ENCODE measurements at regions not wholly inside any gene's neighbourhood (a gene's known extent, or its start where the extent isn't known, plus 50 kb on each side); places are given as distances from the start of the nearest gene placed in this dataset.

DNA sequence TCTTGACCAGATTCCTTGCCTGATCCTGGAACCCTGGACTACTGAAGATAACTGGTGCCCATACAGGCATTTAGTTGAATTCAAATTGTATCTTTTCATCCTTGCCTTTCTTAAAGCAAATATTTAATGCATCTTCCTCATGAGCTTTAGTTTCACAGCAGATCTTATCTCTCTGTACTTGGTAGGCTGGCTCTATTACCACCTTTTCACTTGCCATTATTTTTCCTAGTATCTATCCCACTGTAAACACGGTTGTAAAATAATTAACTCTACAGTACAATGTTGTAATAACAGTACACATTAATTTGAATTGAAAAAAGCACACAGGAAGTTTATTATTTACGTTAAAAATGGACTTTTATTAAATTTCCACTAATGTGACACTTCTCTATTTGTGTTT is 1286.9 kb downstream of the GRIK2 start:
- Histone ChIP-seq H3F3A (ENCODE audit: insufficient read depth) (no peaks in the 10 kb centered on the region), H3K27ac (ENCODE audit: low read depth, low read length) (no peak overlapping the region), H3K36me3 (ENCODE audit: low read length) (no peaks in the 10 kb centered on the region), H3K4me3 (ENCODE audit: insufficient read depth, low read length, poor library complexity, severe bottlenecking) (no peak overlapping the region), H3K9me2 (replicated peaks; ENCODE audit: insufficient read depth, low read length) (no peaks in the 10 kb centered on the region), H3K79me2 (ENCODE audit: insufficient read depth, low read length) (no peaks in the 10 kb centered on the region), H3K4me2 (ENCODE audit: low read depth, low read length, poor library complexity, severe bottlenecking) (no peak overlapping the region), H3K9ac (ENCODE audit: low read length) (no peak overlapping the region), H4K20me1 (ENCODE audit: low read depth, low read length) (no peaks in the 10 kb centered on the region), H3K27me3 (ENCODE audit: low read length) (no peaks in the 10 kb centered on the region), H3K9me3 (ENCODE audit: insufficient read depth, low read length) (no peaks in the 10 kb centered on the region), H2AFZ (ENCODE audit: low read depth, low read length, severe bottlenecking) (no peak overlapping the region)
- TF ChIP-seq EZH2phosphoT487 (conservative IDR thresholded peaks at IDR 0.05; ENCODE audit: low read length) (no peak), CTCF (IDR thresholded peaks at IDR 0.05; ENCODE audit: insufficient read depth, low read length, poor library complexity, severe bottlenecking) (no peak)

DNA sequence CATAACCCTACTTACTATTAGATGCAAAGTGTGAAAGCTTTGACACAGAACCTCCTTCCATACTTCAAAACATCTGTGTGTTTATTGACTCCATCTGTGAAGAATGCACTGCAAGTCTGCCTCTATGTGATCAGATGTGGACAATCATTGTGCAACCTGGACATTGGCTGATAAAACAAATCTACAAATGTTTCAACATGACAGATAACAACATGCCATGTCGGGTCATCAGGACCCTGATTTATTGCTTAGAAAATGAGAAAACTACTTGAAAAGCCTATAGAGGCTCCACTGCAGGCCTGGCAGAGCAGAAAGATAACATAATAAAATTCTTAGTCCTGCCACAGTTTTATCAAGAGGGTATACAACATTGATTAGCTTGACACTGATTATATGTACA is 1286.4 kb downstream of the GRIK2 start:
- Histone ChIP-seq H2AFZ (ENCODE audit: low read depth, low read length, severe bottlenecking) (no peak overlapping the region), H3K4me2 (ENCODE audit: low read depth, low read length, poor library complexity, severe bottlenecking) (no peak overlapping the region), H3K9me2 (replicated peaks; ENCODE audit: insufficient read depth, low read length) (no peaks in the 10 kb centered on the region), H3K79me2 (ENCODE audit: insufficient read depth, low read length) (no peaks in the 10 kb centered on the region), H3K9me3 (ENCODE audit: insufficient read depth, low read length) (no peaks in the 10 kb centered on the region), H3K36me3 (ENCODE audit: low read length) (no peaks in the 10 kb centered on the region), H3K27ac (ENCODE audit: low read depth, low read length) (no peak overlapping the region), H4K20me1 (ENCODE audit: low read depth, low read length) (no peaks in the 10 kb centered on the region), H3K9ac (ENCODE audit: low read length) (no peak overlapping the region), H3F3A (ENCODE audit: insufficient read depth) (no peaks in the 10 kb centered on the region), H3K4me3 (ENCODE audit: insufficient read depth, low read length, poor library complexity, severe bottlenecking) (no peak overlapping the region), H3K27me3 (ENCODE audit: low read length) (no peaks in the 10 kb centered on the region)
- TF ChIP-seq CTCF (IDR thresholded peaks at IDR 0.05; ENCODE audit: insufficient read depth, low read length, poor library complexity, severe bottlenecking) (no peak), EZH2phosphoT487 (conservative IDR thresholded peaks at IDR 0.05; ENCODE audit: low read length) (no peak)

DNA sequence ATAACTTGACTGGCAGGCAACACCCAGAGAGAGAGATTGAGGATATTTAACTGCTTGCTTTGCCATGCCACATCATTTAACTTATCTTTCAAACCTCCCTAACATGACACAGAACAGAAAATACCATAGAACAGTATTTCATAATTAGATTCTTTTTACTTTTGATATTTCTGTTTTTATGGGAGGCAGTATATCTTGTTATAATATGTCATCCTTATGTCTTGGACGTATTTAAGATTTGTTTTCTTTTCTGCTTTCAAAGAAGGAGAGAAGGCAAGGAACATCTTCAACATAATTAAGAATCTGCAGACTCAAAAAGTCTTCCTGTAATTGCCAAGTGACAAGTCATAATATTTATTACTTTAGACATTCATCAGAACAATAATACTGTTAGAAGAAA is 1283.7 kb downstream of the GRIK2 start:
- no peak overlapping the region for H3K27ac ChIP-seq (ENCODE audit: low read depth, low read length)
- H3K9me3 ChIP-seq (ENCODE audit: insufficient read depth, low read length), result no peaks in the 10 kb centered on the region
- no peaks in the 10 kb centered on the region for H3K36me3 ChIP-seq (ENCODE audit: low read length)
- H3K27me3 ChIP-seq (ENCODE audit: low read length), result no peaks in the 10 kb centered on the region
- no peaks in the 10 kb centered on the region for H4K20me1 ChIP-seq (ENCODE audit: low read depth, low read length)
- no peak overlapping the region for H3K4me2 ChIP-seq (ENCODE audit: low read depth, low read length, poor library complexity, severe bottlenecking)
- H3F3A ChIP-seq (ENCODE audit: insufficient read depth), result no peaks in the 10 kb centered on the region
- no peak for TF ChIP-seq EZH2phosphoT487 (conservative IDR thresholded peaks at IDR 0.05; ENCODE audit: low read length)
- TF ChIP-seq CTCF (IDR thresholded peaks at IDR 0.05; ENCODE audit: insufficient read depth, low read length, poor library complexity, severe bottlenecking), result no peak
- no peaks in the 10 kb centered on the region for H3K9me2 ChIP-seq (replicated peaks; ENCODE audit: insufficient read depth, low read length)
- no peaks in the 10 kb centered on the region for H3K79me2 ChIP-seq (ENCODE audit: insufficient read depth, low read length)
- H3K4me3 ChIP-seq (ENCODE audit: insufficient read depth, low read length, poor library complexity, severe bottlenecking), result no peak overlapping the region
- H3K9ac ChIP-seq (ENCODE audit: low read length), result no peak overlapping the region
- no peak overlapping the region for H2AFZ ChIP-seq (ENCODE audit: low read depth, low read length, severe bottlenecking)

- no peaks in the 10 kb centered on the region for H3K79me2 ChIP-seq (ENCODE audit: insufficient read depth, low read length)
- H3K9me2 ChIP-seq (replicated peaks; ENCODE audit: insufficient read depth, low read length), result no peaks in the 10 kb centered on the region
- H3K36me3 ChIP-seq (ENCODE audit: low read length), result no peaks in the 10 kb centered on the region
- H3K4me3 ChIP-seq (ENCODE audit: insufficient read depth, low read length, poor library complexity, severe bottlenecking), result no peak overlapping the region
- H3K9ac ChIP-seq (ENCODE audit: low read length), result no peak overlapping the region
- no peak overlapping the region for H2AFZ ChIP-seq (ENCODE audit: low read depth, low read length, severe bottlenecking)
- TF ChIP-seq CTCF (IDR thresholded peaks at IDR 0.05; ENCODE audit: insufficient read depth, low read length, poor library complexity, severe bottlenecking) (no peak), EZH2phosphoT487 (conservative IDR thresholded peaks at IDR 0.05; ENCODE audit: low read length) (no peak)
- no peak overlapping the region for H3K27ac ChIP-seq (ENCODE audit: low read depth, low read length)
- H3K4me2 ChIP-seq (ENCODE audit: low read depth, low read length, poor library complexity, severe bottlenecking), result no peak overlapping the region
- no peaks in the 10 kb centered on the region for H4K20me1 ChIP-seq (ENCODE audit: low read depth, low read length)
- H3K27me3 ChIP-seq (ENCODE audit: low read length), result no peaks in the 10 kb centered on the region
- no peaks in the 10 kb centered on the region for H3F3A ChIP-seq (ENCODE audit: insufficient read depth)
- no peaks in the 10 kb centered on the region for H3K9me3 ChIP-seq (ENCODE audit: insufficient read depth, low read length)
These were observed 1277.2 kb downstream of the GRIK2 start for GRCh38 chr6:102670735-102671134.
